SU-DHL-6 (cell line): ENCODE measurements at regions not wholly inside any gene's neighbourhood (a gene's known extent, or its start where the extent isn't known, plus 50 kb on each side); places are given as distances from the start of the nearest gene placed in this dataset.

Source experiments
- EZH2phosphoT487 ChIP-seq: fragments of 200-600 bp; sonication (generic), shearing (Covaris generic); conservative IDR thresholded peaks from 2 replicates; pipeline ENCODE4 v1.6.1; 2018; ENCODE audit warnings: mild to moderate bottlenecking, antibody characterized with exemption, low read length, moderate library complexity, mixed read lengths
- TF ChIP-seq, protein P1 (sequence below): fragments of 200-600 bp; sonication (generic); IDR thresholded peaks from one replicate; pipeline ENCODE4 v1.5.1; 2017; ENCODE audit warnings: antibody characterized with exemption, mild to moderate bottlenecking, low read length, moderate library complexity; ENCODE audit not compliant: insufficient read depth, poor library complexity, severe bottlenecking

DNA sequence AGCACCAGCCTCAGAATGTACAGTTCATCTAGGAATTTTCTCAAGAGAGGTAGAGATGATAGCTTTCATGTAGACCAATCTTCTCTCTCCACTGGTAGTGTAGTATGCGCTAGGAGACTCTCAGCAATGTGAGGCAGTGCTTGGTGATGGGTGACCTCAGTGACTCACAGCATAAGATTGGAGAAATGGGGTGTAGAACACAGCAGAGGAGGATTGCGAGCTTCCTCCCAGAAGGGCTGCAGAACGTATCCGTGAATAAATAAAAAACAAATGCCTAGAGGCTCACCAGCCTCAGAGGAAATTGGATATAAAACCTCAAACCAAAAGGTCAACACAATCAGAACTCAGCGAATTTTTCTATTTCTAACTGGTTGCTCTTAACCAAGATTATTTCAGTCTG lies 182.9 kb upstream of the RXFP2 start:
- TF ChIP-seq, protein P1, sequence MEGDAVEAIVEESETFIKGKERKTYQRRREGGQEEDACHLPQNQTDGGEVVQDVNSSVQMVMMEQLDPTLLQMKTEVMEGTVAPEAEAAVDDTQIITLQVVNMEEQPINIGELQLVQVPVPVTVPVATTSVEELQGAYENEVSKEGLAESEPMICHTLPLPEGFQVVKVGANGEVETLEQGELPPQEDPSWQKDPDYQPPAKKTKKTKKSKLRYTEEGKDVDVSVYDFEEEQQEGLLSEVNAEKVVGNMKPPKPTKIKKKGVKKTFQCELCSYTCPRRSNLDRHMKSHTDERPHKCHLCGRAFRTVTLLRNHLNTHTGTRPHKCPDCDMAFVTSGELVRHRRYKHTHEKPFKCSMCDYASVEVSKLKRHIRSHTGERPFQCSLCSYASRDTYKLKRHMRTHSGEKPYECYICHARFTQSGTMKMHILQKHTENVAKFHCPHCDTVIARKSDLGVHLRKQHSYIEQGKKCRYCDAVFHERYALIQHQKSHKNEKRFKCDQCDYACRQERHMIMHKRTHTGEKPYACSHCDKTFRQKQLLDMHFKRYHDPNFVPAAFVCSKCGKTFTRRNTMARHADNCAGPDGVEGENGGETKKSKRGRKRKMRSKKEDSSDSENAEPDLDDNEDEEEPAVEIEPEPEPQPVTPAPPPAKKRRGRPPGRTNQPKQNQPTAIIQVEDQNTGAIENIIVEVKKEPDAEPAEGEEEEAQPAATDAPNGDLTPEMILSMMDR = no peak
- no peak for TF ChIP-seq EZH2phosphoT487
